ENCODE measurements at regions not wholly inside any gene's neighbourhood (a gene's known extent, or its start where the extent isn't known, plus 50 kb on each side); places are given as distances from the start of the nearest gene placed in this dataset.

- ATAC-seq (no peak), DNase-seq (ENCODE audit: low read depth, low spot score) (no peak)
- H3K9me3 ChIP-seq (ENCODE audit: control insufficient read depth in 1 of 2, insufficient read depth in 1 of 2, low read depth in 1 of 2, low read length in 2 of 2) = no peaks in the 10 kb centered on the region
- H4K20me1 ChIP-seq (ENCODE audit: insufficient read depth) = no peaks in the 10 kb centered on the region
- RAD21 ChIA-PET (ENCODE audit: low non-redundant PET in 1 of 2, low total read pairs in 2 of 2, uncharacterized antibody in 2 of 2, unreplicated experiment in 2 of 2) = no interaction called here
- no peak overlapping the region for H3K4me3 ChIP-seq (replicated peaks in 1 of 2; ENCODE audit: low read depth in 1 of 2, low read length in 2 of 2)
- H3K79me2 ChIP-seq (ENCODE audit: insufficient read depth, low read length) = no peaks in the 10 kb centered on the region
- TF ChIP-seq EZH2 (IDR thresholded peaks at IDR 0.05) = no peak
- TF ChIP-seq ATF3 (IDR thresholded peaks at IDR 0.05) = no peak
- TF ChIP-seq POLR2AphosphoS5 (IDR thresholded peaks at IDR 0.05; ENCODE audit: low read depth, low read length) = no peak
- TF ChIP-seq JUND (IDR thresholded peaks at IDR 0.05) = no peak
- no peak for TF ChIP-seq RAD21 (IDR thresholded peaks at IDR 0.05; ENCODE audit: low read depth)
- no peak for TF ChIP-seq EGR1 (IDR thresholded peaks at IDR 0.05; ENCODE audit: low read depth)
- TF ChIP-seq FOSL1 (IDR thresholded peaks at IDR 0.05; ENCODE audit: low read depth) = no peak
- TF ChIP-seq MAX (IDR thresholded peaks at IDR 0.05) = no peak
- no peak for TF ChIP-seq REST (IDR thresholded peaks at IDR 0.05; ENCODE audit: low read depth)
- no peak for TF ChIP-seq EZH2phosphoT487 (IDR thresholded peaks at IDR 0.05; ENCODE audit: borderline replicate concordance)
- no peak for TF ChIP-seq SRF (IDR thresholded peaks at IDR 0.05; ENCODE audit: low read depth)
- H3K27ac ChIP-seq (ENCODE audit: low read depth, low read length) = no peak overlapping the region
- no peaks in the 10 kb centered on the region for H3K4me1 ChIP-seq (ENCODE audit: control insufficient read depth in 1 of 2, insufficient read depth in 2 of 2, low read length in 2 of 2)
- no peaks in the 10 kb centered on the region for H3K36me3 ChIP-seq (ENCODE audit: control insufficient read depth in 1 of 2, insufficient read depth in 2 of 2, low read length in 2 of 2)
- H2AFZ ChIP-seq (ENCODE audit: low read depth, low read length, poor library complexity, severe bottlenecking) = no peak overlapping the region
- H3K9ac ChIP-seq (ENCODE audit: low read length) = no peak overlapping the region
- POLR2A ChIA-PET = no interaction called here
- no peaks in the 10 kb centered on the region for H3K9me2 ChIP-seq (ENCODE audit: insufficient read depth)
- intact Hi-C loops (cut with micrococcal nuclease) = no loop called here
- peaks cover 35% of the 10 kb centered on the region for H3K27me3 ChIP-seq (ENCODE audit: insufficient read depth, low read length)
- H3K4me2 ChIP-seq (ENCODE audit: low read length) = no peak overlapping the region
- BruUV-seq (replicated peaks) = no TSS peak
- CTCF ChIA-PET = no interaction called here
These were observed 263.7 kb upstream of the EEF2KMT start for GRCh38 chr16:5361322-5361721.
